ENCODE measurements at regions not wholly inside any gene's neighbourhood (a gene's known extent, or its start where the extent isn't known, plus 50 kb on each side); places are given as distances from the start of the nearest gene placed in this dataset.
A peak's percentile ranks its signal among the peaks of the same experiment; 100 is the strongest.

DNA sequence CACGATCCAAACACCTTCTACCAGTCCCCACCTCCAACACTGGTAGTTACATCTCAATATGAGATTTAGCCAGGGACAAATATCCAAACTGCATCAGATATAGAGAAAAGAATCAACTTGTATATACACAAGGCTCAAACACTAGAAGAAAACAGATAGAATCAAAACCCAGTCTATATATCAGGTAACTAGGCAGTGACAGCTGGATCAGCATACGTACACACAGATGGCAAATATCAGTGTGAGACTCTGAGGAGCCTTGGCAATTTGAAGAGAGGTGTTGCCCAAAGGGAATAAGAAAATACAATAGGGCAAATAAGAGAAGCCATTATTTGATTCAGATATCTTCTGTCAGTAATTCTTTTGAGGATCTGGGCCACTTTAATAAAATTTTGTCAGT lies 951.3 kb upstream of the CHORDC1 start:
- TF ChIP-seq, protein P1, sequence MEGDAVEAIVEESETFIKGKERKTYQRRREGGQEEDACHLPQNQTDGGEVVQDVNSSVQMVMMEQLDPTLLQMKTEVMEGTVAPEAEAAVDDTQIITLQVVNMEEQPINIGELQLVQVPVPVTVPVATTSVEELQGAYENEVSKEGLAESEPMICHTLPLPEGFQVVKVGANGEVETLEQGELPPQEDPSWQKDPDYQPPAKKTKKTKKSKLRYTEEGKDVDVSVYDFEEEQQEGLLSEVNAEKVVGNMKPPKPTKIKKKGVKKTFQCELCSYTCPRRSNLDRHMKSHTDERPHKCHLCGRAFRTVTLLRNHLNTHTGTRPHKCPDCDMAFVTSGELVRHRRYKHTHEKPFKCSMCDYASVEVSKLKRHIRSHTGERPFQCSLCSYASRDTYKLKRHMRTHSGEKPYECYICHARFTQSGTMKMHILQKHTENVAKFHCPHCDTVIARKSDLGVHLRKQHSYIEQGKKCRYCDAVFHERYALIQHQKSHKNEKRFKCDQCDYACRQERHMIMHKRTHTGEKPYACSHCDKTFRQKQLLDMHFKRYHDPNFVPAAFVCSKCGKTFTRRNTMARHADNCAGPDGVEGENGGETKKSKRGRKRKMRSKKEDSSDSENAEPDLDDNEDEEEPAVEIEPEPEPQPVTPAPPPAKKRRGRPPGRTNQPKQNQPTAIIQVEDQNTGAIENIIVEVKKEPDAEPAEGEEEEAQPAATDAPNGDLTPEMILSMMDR (IDR thresholded peaks at IDR 0.05; ENCODE audit: insufficient read depth, low read length) = no peak
- DNase-seq (ENCODE audit: low read depth) = no peak
- no peak overlapping the region for H3K4me3 ChIP-seq (ENCODE audit: low read depth, low read length)

DNA sequence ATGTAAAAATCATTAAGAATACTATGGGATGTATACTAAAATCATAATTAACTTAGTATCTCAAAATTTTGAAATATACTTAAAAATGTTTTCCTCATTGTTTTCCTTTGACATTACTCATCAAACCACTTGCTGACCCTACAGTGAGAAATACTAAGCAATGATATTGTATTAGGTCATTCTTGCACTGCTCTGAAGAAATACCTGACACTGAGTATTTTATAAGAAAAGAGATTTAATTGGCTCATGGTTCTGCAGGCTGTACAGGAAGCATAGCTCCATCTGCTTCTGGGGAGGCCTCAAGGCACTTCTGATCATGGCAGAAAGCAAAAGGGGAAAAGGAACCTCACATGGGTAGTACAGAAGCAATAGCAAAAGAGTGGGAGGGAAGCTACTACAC lies 950.9 kb upstream of the CHORDC1 start:
- TF ChIP-seq, protein P1 (IDR thresholded peaks at IDR 0.05; ENCODE audit: insufficient read depth, low read length) = no peak
- H3K4me3 ChIP-seq (ENCODE audit: low read depth, low read length) = no peak overlapping the region
- no peak for DNase-seq (ENCODE audit: low read depth)

DNA sequence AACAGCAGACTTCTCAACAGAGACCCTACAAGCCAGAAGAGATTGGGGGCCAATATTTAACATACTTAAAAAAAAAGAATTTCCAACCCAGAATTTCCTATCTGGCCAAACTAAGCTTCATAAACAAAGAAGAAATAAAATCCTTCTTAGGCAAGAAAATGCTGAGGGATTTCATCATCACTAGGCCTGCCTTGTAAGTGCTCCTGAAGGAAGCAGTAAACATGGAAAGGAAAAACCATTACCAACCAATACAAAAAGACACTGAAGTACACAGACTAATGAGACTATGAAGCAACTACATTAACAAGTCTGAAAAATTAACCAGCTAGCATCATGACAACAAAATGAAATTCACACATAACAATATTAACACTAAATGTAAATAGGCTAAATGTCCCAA lies 947.9 kb upstream of the CHORDC1 start:
- no peak for DNase-seq (ENCODE audit: low read depth)
- TF ChIP-seq, protein P1 (IDR thresholded peaks at IDR 0.05; ENCODE audit: insufficient read depth, low read length) = no peak
- H3K4me3 ChIP-seq (ENCODE audit: low read depth, low read length) = no peak overlapping the region

DNA sequence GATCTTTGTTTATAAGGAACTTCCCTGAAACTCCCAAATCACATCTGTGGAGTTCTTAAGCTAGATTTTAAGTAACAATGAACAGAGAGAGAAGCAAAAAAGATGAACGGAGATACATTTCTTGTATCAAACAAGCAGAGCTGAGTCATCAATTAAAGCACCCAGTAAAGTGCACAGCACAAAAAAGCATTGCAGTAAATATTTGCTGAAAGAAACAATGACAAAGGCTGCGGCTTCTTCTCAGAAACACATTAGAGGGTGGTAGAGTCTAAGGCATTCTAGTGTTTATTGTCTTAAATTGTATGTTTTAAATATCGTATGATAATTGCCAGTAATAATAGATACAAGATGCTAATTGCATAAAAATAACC lies 941.6 kb upstream of the CHORDC1 start:
- TF ChIP-seq, protein P1 (IDR thresholded peaks at IDR 0.05; ENCODE audit: insufficient read depth, low read length) = no peak
- peak; percentile 16 for DNase-seq (ENCODE audit: low read depth)
- H3K4me3 ChIP-seq (ENCODE audit: low read depth, low read length) = no peak overlapping the region

DNA sequence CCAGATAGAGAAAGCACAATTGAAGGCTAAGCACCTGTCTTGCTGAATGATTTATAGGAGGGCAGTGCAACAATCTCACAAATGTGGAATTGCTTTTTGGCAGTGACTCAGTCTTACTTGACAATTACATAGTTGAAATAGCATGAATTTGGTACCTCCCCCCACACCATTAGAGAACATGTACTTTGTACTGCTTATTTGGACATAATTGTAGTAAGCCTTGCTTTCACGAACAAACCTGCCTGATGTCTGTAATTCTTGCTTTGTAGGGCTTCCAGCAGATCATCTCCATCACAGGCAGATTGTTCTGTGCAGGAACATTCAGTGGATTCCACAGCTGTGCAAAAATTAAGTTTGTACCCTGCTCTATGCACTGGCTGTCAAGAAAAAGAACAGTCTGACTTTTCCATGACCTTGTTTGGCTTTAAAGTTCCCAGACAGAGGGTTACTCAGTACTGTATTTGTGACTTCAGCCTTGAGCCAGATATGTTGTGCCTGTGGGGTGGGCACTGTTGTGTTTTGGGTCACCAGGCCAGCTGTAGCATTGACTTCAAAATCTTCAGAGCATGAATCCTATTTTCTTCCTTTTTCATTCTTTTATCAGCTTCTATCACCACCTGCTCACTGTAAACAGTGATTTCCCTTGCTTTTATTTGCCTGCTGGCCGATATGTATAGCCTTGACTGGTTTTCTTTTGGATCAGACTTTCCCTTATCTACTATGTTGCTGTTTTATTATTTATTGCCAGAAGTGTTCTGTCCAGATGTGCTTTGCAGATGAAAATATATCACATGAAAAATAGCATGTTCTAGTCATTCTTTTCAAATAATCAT lies 941.0 kb upstream of the CHORDC1 start:
- H3K4me3 ChIP-seq (ENCODE audit: low read depth, low read length) = no peak overlapping the region
- TF ChIP-seq, protein P1 (IDR thresholded peaks at IDR 0.05; ENCODE audit: insufficient read depth, low read length) = no peak
- DNase-seq (ENCODE audit: low read depth) = peak; percentile 67

DNA sequence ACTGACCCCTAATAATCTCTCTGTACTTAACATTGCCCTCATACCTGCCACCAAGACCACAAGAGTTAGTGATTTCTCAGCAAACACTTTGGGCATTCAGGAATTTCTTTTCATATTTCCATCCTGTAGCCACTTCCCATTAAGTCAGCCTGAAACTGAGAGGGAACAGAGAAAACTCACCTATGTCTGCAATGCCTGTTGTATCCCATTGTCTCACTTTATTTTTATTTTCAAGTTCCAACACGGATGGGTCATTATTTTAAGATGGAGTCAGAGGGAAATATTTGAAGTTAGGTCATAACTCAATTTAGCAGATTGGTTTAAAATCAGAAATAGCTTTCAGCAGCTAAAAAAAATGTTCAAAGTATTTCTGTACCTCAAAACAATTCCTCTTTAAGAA lies 937.8 kb upstream of the CHORDC1 start:
- H3K4me3 ChIP-seq (ENCODE audit: low read depth, low read length) = no peak overlapping the region
- no peak for DNase-seq (ENCODE audit: low read depth)
- TF ChIP-seq, protein P1 (IDR thresholded peaks at IDR 0.05; ENCODE audit: insufficient read depth, low read length) = no peak
